ENCODE measurements at regions not wholly inside any gene's neighbourhood (a gene's known extent, or its start where the extent isn't known, plus 50 kb on each side); places are given as distances from the start of the nearest gene placed in this dataset.

- Mint-ChIP-seq H3K4me1 (no peaks in the 10 kb centered on the region), H3K4me3 (no peak overlapping the region)
Measured at GRCh38 chr2:22560021-22560420, 825.0 kb upstream of the KLHL29 start.

GRCh38 chr2:22579341-22579740 lies 805.6 kb upstream of the KLHL29 start:
- no peak overlapping the region for H3K27ac Mint-ChIP-seq
- peaks cover 0 to 24% (median 2%) of the 10 kb centered on the region in 3 donors for H3K36me3 Mint-ChIP-seq
- no peak overlapping the region for H3K4me3 Mint-ChIP-seq
- H3K4me1 Mint-ChIP-seq: no peaks in the 10 kb centered on the region
- H3K9me3 Mint-ChIP-seq: peaks cover 4 to 37% (median 24%) of the 10 kb centered on the region in 9 donors
- H3K27me3 Mint-ChIP-seq: no peaks in the 10 kb centered on the region
- POLR2A ChIA-PET: no interaction called here
- ATAC-seq (no peak), DNase-seq (no peak)

More at GRCh38 chr2:22560021-22560420, 825.0 kb upstream of the KLHL29 start:
- no peak overlapping the region for H3K27ac Mint-ChIP-seq
- no peak for DNase-seq
- POLR2A ChIA-PET: no interaction called here
- peaks cover 0 to 1% (median 0%) of the 10 kb centered on the region in 5 donors for H3K27me3 Mint-ChIP-seq
- ATAC-seq: no peak
- H3K9me3 Mint-ChIP-seq: peaks cover 0 to 33% (median 5%) of the 10 kb centered on the region in 9 donors
- no peaks in the 10 kb centered on the region for H3K36me3 Mint-ChIP-seq

GRCh38 chr2:22582107-22582506 lies 802.9 kb upstream of the KLHL29 start:
- ATAC-seq: no peak
- H3K9me3 Mint-ChIP-seq: peaks cover 4 to 37% (median 25%) of the 10 kb centered on the region in 9 donors
- H3K4me3 Mint-ChIP-seq: no peak overlapping the region
- POLR2A ChIA-PET: no interaction called here
- H3K4me1 Mint-ChIP-seq: no peaks in the 10 kb centered on the region
- H3K27me3 Mint-ChIP-seq: no peaks in the 10 kb centered on the region
- peaks cover 0 to 24% (median 2%) of the 10 kb centered on the region in 3 donors for H3K36me3 Mint-ChIP-seq
- DNase-seq: no peak
- H3K27ac Mint-ChIP-seq: no peak overlapping the region

GRCh38 chr2:22596306-22596705 lies 788.7 kb upstream of the KLHL29 start:
- Mint-ChIP-seq H3K4me3 (no peak overlapping the region), H3K27me3 (no peaks in the 10 kb centered on the region), H3K36me3 (peaks cover 0 to 5% (median 0%) of the 10 kb centered on the region in 3 donors), H3K9me3 (peaks cover 3 to 21% (median 10%) of the 10 kb centered on the region in 9 donors), H3K4me1 (no peaks in the 10 kb centered on the region), H3K27ac (no peak overlapping the region)
- ATAC-seq (no peak), DNase-seq (no peak)
- POLR2A ChIA-PET: no interaction called here

- H3K27ac Mint-ChIP-seq: no peak overlapping the region
- no peaks in the 10 kb centered on the region for H3K27me3 Mint-ChIP-seq
- no peaks in the 10 kb centered on the region for H3K4me1 Mint-ChIP-seq
- no peak overlapping the region for H3K4me3 Mint-ChIP-seq
- DNase-seq (no peak), ATAC-seq (no peak)
- H3K36me3 Mint-ChIP-seq: no peaks in the 10 kb centered on the region
- peaks cover 0 to 6% (median 0%) of the 10 kb centered on the region in 9 donors for H3K9me3 Mint-ChIP-seq
- POLR2A ChIA-PET: no interaction called here
Measured at GRCh38 chr2:22600156-22600555, 784.8 kb upstream of the KLHL29 start.

GRCh38 chr2:22600999-22601398 lies 784.0 kb upstream of the KLHL29 start:
- DNase-seq (no peak), ATAC-seq (no peak)
- no peaks in the 10 kb centered on the region for H3K36me3 Mint-ChIP-seq
- H3K9me3 Mint-ChIP-seq: peaks cover 0 to 9% (median 0%) of the 10 kb centered on the region in 9 donors
- H3K4me3 Mint-ChIP-seq: no peak overlapping the region
- no peaks in the 10 kb centered on the region for H3K4me1 Mint-ChIP-seq
- H3K27me3 Mint-ChIP-seq: no peaks in the 10 kb centered on the region
- POLR2A ChIA-PET: no interaction called here
- H3K27ac Mint-ChIP-seq: no peak overlapping the region

- Mint-ChIP-seq H3K27me3 (no peaks in the 10 kb centered on the region), H3K4me3 (no peak overlapping the region), H3K27ac (no peak overlapping the region), H3K9me3 (peaks cover 0 to 4% (median 0%) of the 10 kb centered on the region in 9 donors), H3K4me1 (no peaks in the 10 kb centered on the region), H3K36me3 (no peaks in the 10 kb centered on the region)
- DNase-seq: no peak
- POLR2A ChIA-PET: no interaction called here
- no peak for ATAC-seq
Measured at GRCh38 chr2:22604136-22604535, 780.8 kb upstream of the KLHL29 start.

GRCh38 chr2:22616031-22616430 lies 768.9 kb upstream of the KLHL29 start:
- no peak overlapping the region for H3K27ac Mint-ChIP-seq
- H3K9me3 Mint-ChIP-seq: peaks cover 0 to 19% (median 6%) of the 10 kb centered on the region in 9 donors
- H3K4me3 Mint-ChIP-seq: no peak overlapping the region
- H3K27me3 Mint-ChIP-seq: peaks cover 0 to 4% (median 0%) of the 10 kb centered on the region in 5 donors
- ATAC-seq (no peak), DNase-seq (no peak)
- peaks cover 0 to 4% (median 0%) of the 10 kb centered on the region in 3 donors for H3K36me3 Mint-ChIP-seq
- H3K4me1 Mint-ChIP-seq: no peaks in the 10 kb centered on the region
- POLR2A ChIA-PET: no interaction called here

- DNase-seq (no peak), ATAC-seq (no peak)
- H3K9me3 Mint-ChIP-seq: peaks cover 0 to 27% (median 5%) of the 10 kb centered on the region in 9 donors
- H3K27me3 Mint-ChIP-seq: peaks cover 0 to 8% (median 0%) of the 10 kb centered on the region in 5 donors
- H3K36me3 Mint-ChIP-seq: no peaks in the 10 kb centered on the region
- no peaks in the 10 kb centered on the region for H3K4me1 Mint-ChIP-seq
- POLR2A ChIA-PET: no interaction called here
- H3K4me3 Mint-ChIP-seq: no peak overlapping the region
- no peak overlapping the region for H3K27ac Mint-ChIP-seq
Measured at GRCh38 chr2:22623620-22624019, 761.4 kb upstream of the KLHL29 start.

- Mint-ChIP-seq H3K27ac (no peak overlapping the region), H3K27me3 (peaks cover 0 to 6% (median 0%) of the 10 kb centered on the region in 5 donors), H3K36me3 (no peaks in the 10 kb centered on the region), H3K9me3 (peaks cover 0 to 27% (median 7%) of the 10 kb centered on the region in 9 donors), H3K4me3 (no peak overlapping the region), H3K4me1 (no peaks in the 10 kb centered on the region)
- DNase-seq (no peak), ATAC-seq (no peak)
- POLR2A ChIA-PET: no interaction called here
Measured at GRCh38 chr2:22626621-22627020, 758.4 kb upstream of the KLHL29 start.

- H3K36me3 Mint-ChIP-seq: no peaks in the 10 kb centered on the region
- H3K4me1 Mint-ChIP-seq: no peaks in the 10 kb centered on the region
- DNase-seq (no peak), ATAC-seq (no peak)
- POLR2A ChIA-PET: no interaction called here
- no peak overlapping the region for H3K27ac Mint-ChIP-seq
- H3K27me3 Mint-ChIP-seq: peaks cover 0 to 9% (median 0%) of the 10 kb centered on the region in 5 donors
- H3K9me3 Mint-ChIP-seq: peaks cover 0 to 27% (median 7%) of the 10 kb centered on the region in 9 donors
- H3K4me3 Mint-ChIP-seq: no peak overlapping the region
Measured at GRCh38 chr2:22628221-22628620, 756.8 kb upstream of the KLHL29 start.

GRCh38 chr2:22628906-22629305 lies 756.1 kb upstream of the KLHL29 start:
- ATAC-seq: no peak
- POLR2A ChIA-PET: no interaction called here
- DNase-seq: no peak
- Mint-ChIP-seq H3K27ac (no peak overlapping the region), H3K9me3 (peaks cover 0 to 27% (median 7%) of the 10 kb centered on the region in 9 donors), H3K27me3 (peaks cover 0 to 9% (median 0%) of the 10 kb centered on the region in 5 donors), H3K36me3 (no peaks in the 10 kb centered on the region), H3K4me1 (no peaks in the 10 kb centered on the region), H3K4me3 (no peak overlapping the region)

GRCh38 chr2:22634167-22634566 lies 750.8 kb upstream of the KLHL29 start:
- Mint-ChIP-seq H3K4me3 (no peak overlapping the region), H3K27ac (no peak overlapping the region), H3K27me3 (peaks cover 0 to 5% (median 0%) of the 10 kb centered on the region in 5 donors), H3K4me1 (no peaks in the 10 kb centered on the region), H3K9me3 (peaks cover 0 to 11% (median 3%) of the 10 kb centered on the region in 9 donors), H3K36me3 (no peaks in the 10 kb centered on the region)
- no peak for ATAC-seq
- POLR2A ChIA-PET: no interaction called here
- no peak for DNase-seq

- POLR2A ChIA-PET: no interaction called here
- DNase-seq (no peak), ATAC-seq (no peak)
- H3K27ac Mint-ChIP-seq: no peak overlapping the region
- no peaks in the 10 kb centered on the region for H3K36me3 Mint-ChIP-seq
- H3K4me3 Mint-ChIP-seq: no peak overlapping the region
- H3K4me1 Mint-ChIP-seq: no peaks in the 10 kb centered on the region
- H3K9me3 Mint-ChIP-seq: peaks cover 0 to 35% (median 5%) of the 10 kb centered on the region in 9 donors
- no peaks in the 10 kb centered on the region for H3K27me3 Mint-ChIP-seq
Measured at GRCh38 chr2:22656426-22656825, 728.6 kb upstream of the KLHL29 start.
